GM12892 (cell line): ENCODE measurements at regions not wholly inside any gene's neighbourhood (a gene's known extent, or its start where the extent isn't known, plus 50 kb on each side); places are given as distances from the start of the nearest gene placed in this dataset.
"Not testable (repeated sequence)": the region's sequence is repeated elsewhere in the genome, so short reads cannot be mapped to it uniquely, and the experiment has no call there.

Experiments used
- DNase-seq: peaks from one replicate; pipeline ENCODE4 v3.0.0; 2011; ENCODE audit not compliant: insufficient read length
- FAIRE-seq: peaks from 2 replicates; lab custom pipeline; 2011; peaks lifted over from hg19 to GRCh38; lab: Jason Lieb, UNC
- POLR2A ChIP-seq: IDR thresholded peaks from 2 replicates; pipeline ENCODE4 v1.6.1; 2011; ENCODE audit warnings: low read depth, low read length, control low read depth
- POLR2AphosphoS5 ChIP-seq: IDR thresholded peaks from 2 replicates; pipeline ENCODE4 v1.6.1; 2011; ENCODE audit warnings: low read depth, low read length, control low read depth
- TAF1 ChIP-seq: IDR thresholded peaks from 2 replicates; pipeline ENCODE4 v1.6.1; 2011; ENCODE audit warnings: low read depth, mild to moderate bottlenecking, control low read depth, low read length, borderline replicate concordance

- DNase-seq = no peak
- TF ChIP-seq POLR2AphosphoS5 (no peak), POLR2A (no peak), TAF1 (no peak)
- no peak for FAIRE-seq
These were observed 234.7 kb upstream of the PTPRZ1 start for GRCh38 chr7:121638286-121638685.

- DNase-seq (no peak), FAIRE-seq (no peak)
- TF ChIP-seq POLR2A (no peak), TAF1 (no peak), POLR2AphosphoS5 (no peak)
These were observed 238.2 kb upstream of the FAM3C start for GRCh38 chr7:121634356-121634755.

- DNase-seq = no peak
- TF ChIP-seq TAF1 (no peak), POLR2A (no peak), POLR2AphosphoS5 (no peak)
- no peak for FAIRE-seq
These were observed 237.1 kb upstream of the FAM3C start for GRCh38 chr7:121633186-121633585.

GRCh38 chr7:121624958-121625357 lies 228.8 kb upstream of the FAM3C start:
- TF ChIP-seq POLR2AphosphoS5 = no peak
- TF ChIP-seq POLR2A = no peak
- TF ChIP-seq TAF1 = no peak
- FAIRE-seq = no peak
- DNase-seq = no peak

- no peak for TF ChIP-seq TAF1
- no peak for TF ChIP-seq POLR2A
- no peak for TF ChIP-seq POLR2AphosphoS5
- no peak for FAIRE-seq
These were observed 227.2 kb upstream of the FAM3C start for GRCh38 chr7:121623130-121623872.

GRCh38 chr7:121621937-121622336 lies 225.8 kb upstream of the FAM3C start:
- no peak for TF ChIP-seq POLR2AphosphoS5
- no peak for TF ChIP-seq TAF1
- no peak for TF ChIP-seq POLR2A
- no peak for FAIRE-seq
- DNase-seq = no peak

More at GRCh38 chr7:121623130-121623872, 227.2 kb upstream of the FAM3C start:
- no peak for DNase-seq

GRCh38 chr7:121620953-121621606 lies 225.0 kb upstream of the FAM3C start:
- no peak for FAIRE-seq

GRCh38 chr7:121620206-121620605 lies 224.1 kb upstream of the FAM3C start:
- no peak for DNase-seq
- FAIRE-seq = no peak
- TF ChIP-seq TAF1 (no peak), POLR2A (no peak)

More at GRCh38 chr7:121620953-121621606, 225.0 kb upstream of the FAM3C start:
- DNase-seq = no peak
- TF ChIP-seq POLR2A (no peak), POLR2AphosphoS5 (no peak), TAF1 (no peak)

GRCh38 chr7:121618182-121618581 lies 222.1 kb upstream of the FAM3C start:
- no peak for TF ChIP-seq POLR2AphosphoS5
- no peak for TF ChIP-seq TAF1
- no peak for TF ChIP-seq POLR2A
- DNase-seq (no peak), FAIRE-seq (no peak)

GRCh38 chr7:121610243-121610642 lies 214.1 kb upstream of the FAM3C start:
- no peak for TF ChIP-seq POLR2AphosphoS5
- TF ChIP-seq TAF1 = no peak
- TF ChIP-seq POLR2A = no peak
- DNase-seq (no peak), FAIRE-seq (no peak)

GRCh38 chr7:121609208-121609607 lies 213.1 kb upstream of the FAM3C start:
- no peak for DNase-seq
- FAIRE-seq = no peak
- TF ChIP-seq POLR2A (no peak), POLR2AphosphoS5 (no peak), TAF1 (no peak)

- DNase-seq (no peak), FAIRE-seq (no peak)
- TF ChIP-seq TAF1 (no peak), POLR2AphosphoS5 (no peak), POLR2A (no peak)
These were observed 212.7 kb upstream of the FAM3C start for GRCh38 chr7:121608785-121609184.

- not testable (repeated sequence) for DNase-seq
These were observed 212.1 kb upstream of the FAM3C start for GRCh38 chr7:121608183-121608582.

More at GRCh38 chr7:121608183-121608582, 212.1 kb upstream of the FAM3C start:
- not testable (repeated sequence) for FAIRE-seq
